Panc1 (cell line): ENCODE measurements at regions not wholly inside any gene's neighbourhood (a gene's known extent, or its start where the extent isn't known, plus 50 kb on each side); places are given as distances from the start of the nearest gene placed in this dataset.

Source experiments
- ATAC-seq: fragments of 200-7000 bp; cut with Tn5 transposase; 2 replicates; pipeline ENCODE4 v1.9.1; 2020; ENCODE audit warnings: mild to moderate bottlenecking, moderate library complexity
- BruUV-seq: library from RNA; stranded (reverse); fragments of 400-500 nt; replicated peaks from 2 replicates; lab custom pipeline; 2021; lab: Mats Ljungman, UMichigan
- CTCF ChIA-PET: fragments of 300-600 bp; sonication (Branson Sonifier 250); formaldehyde crosslinking; loops from one replicate; lab custom pipeline; 2022; ENCODE audit warnings: antibody characterized with exemption; lab: Charles Lee
- POLR2A ChIA-PET: fragments of 300-600 bp; sonication (Branson Sonifier 250); formaldehyde crosslinking; loops from one replicate; lab custom pipeline; 2022; ENCODE audit warnings: antibody characterized with exemption; lab: Charles Lee
- DNase-seq: peaks from one replicate; pipeline ENCODE4 v3.0.0-alpha.2; 2010; ENCODE audit warnings: low read depth, low spot score
- H3K27ac ChIP-seq: 2 replicates; pipeline ENCODE4 v1.5.1; 2011; ENCODE audit warnings: mild to moderate bottlenecking, low read length, inconsistent platforms
- H3K27me3 ChIP-seq: fragments of 200-500 bp; sonication (Bioruptor generic); 2 replicates; pipeline ENCODE4 v1.6.0; 2014; ENCODE audit warnings: low read length, inconsistent platforms; ENCODE audit not compliant: control insufficient read depth, insufficient read depth
- H3K36me3 ChIP-seq: fragments of 200-500 bp; sonication (Bioruptor generic); 2 replicates; pipeline ENCODE4 v1.5.1; 2014; ENCODE audit warnings: inconsistent platforms, mild to moderate bottlenecking, low read length, moderate library complexity; ENCODE audit not compliant: control insufficient read depth, insufficient read depth
- H3K4me1 ChIP-seq: 2 replicates; pipeline ENCODE4 v1.5.1; 2011; ENCODE audit warnings: inconsistent platforms, mild to moderate bottlenecking, low read length, moderate library complexity; ENCODE audit not compliant: control insufficient read depth, insufficient read depth
- H3K4me3 ChIP-seq, 2 experiments: 2 replicates each; pipeline ENCODE4 v1.5.1; 2011 to 2012; ENCODE audit warnings: low read depth in 2 of 2, low read length in 2 of 2, mild to moderate bottlenecking in 2 of 2, inconsistent platforms in 1 of 2, moderate library complexity in 1 of 2
- H3K9me3 ChIP-seq: fragments of 200-500 bp; sonication (Bioruptor generic); 2 replicates; pipeline ENCODE4 v1.5.1; 2014; ENCODE audit warnings: low read depth, mild to moderate bottlenecking, inconsistent platforms, low read length, moderate library complexity; ENCODE audit not compliant: control insufficient read depth, insufficient read depth
- POLR2AphosphoS5 ChIP-seq: IDR thresholded peaks from 2 replicates; pipeline ENCODE4 v1.6.1; 2012; ENCODE audit warnings: mild to moderate bottlenecking, low read depth, low read length, moderate library complexity
- SIN3A ChIP-seq: IDR thresholded peaks from 2 replicates; pipeline ENCODE4 v1.6.1; 2012; ENCODE audit warnings: low read depth, mild to moderate bottlenecking, low read length, moderate library complexity, borderline replicate concordance; ENCODE audit not compliant: insufficient read depth
- TCF7L2 ChIP-seq: IDR thresholded peaks from 2 replicates; pipeline ENCODE4 v1.6.1; 2011; ENCODE audit warnings: mild to moderate bottlenecking, low read depth, low read length, inconsistent platforms
- in situ Hi-C: cut with HindIII; loops from 2 replicates; pipeline ENCODE4 v1.10.0; 2016; ENCODE audit warnings: low sequenced_read_pairs, low pct_unique_long_range_greater_than_20kb
- intact Hi-C: fragments of 100-400 bp; cut with micrococcal nuclease; formaldehyde crosslinking; loops from one replicate; pipeline ENCODE4 v1.10.0; 2022; ENCODE audit not compliant: unreplicated experiment
- TF ChIP-seq, protein P1 (sequence below), 2 experiments: IDR thresholded peaks; 2 replicates each; pipeline ENCODE4 v1.6.1; 2011 to 2012; ENCODE audit warnings: low read depth in 2 of 2, control low read depth in 1 of 2, low read length in 1 of 2, mild to moderate bottlenecking in 1 of 2, moderate library complexity in 1 of 2; ENCODE audit not compliant: insufficient read depth in 1 of 2
- TF ChIP-seq, protein P2 (sequence below): fragments of 450-650 bp; IDR thresholded peaks from 2 replicates; pipeline ENCODE4 v1.5.1; 2017; ENCODE audit warnings: mild to moderate bottlenecking

DNA sequence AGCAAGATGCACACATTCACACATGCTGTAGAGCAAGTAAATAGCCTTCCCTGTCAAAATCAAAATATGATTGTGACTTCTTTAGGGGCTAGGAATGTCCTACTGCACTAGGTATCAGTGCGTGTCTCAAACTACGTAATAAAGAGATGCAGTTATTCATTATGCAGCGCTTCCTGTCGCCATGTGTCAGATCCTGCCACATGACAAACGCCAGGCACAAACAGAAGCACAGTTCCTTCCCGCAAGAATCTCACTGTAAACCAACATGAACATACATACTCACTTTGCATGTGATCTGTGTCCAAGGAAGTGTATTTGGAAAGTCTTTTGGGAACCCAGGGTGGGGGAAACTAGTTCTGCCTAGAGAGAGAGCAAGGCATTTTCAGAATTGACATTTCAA is 599.9 kb downstream of the RNF144A start:
- BruUV-seq, result no TSS peak
- Histone ChIP-seq H3K4me1 (no peaks in the 10 kb centered on the region), H3K4me3 (no peak overlapping the region), H3K9me3 (no peaks in the 10 kb centered on the region), H3K27me3 (no peaks in the 10 kb centered on the region), H3K36me3 (no peaks in the 10 kb centered on the region), H3K27ac (no peak overlapping the region)
- CTCF ChIA-PET, result no interaction called here
- in situ Hi-C loops (no loop called here), intact Hi-C loops (no loop called here)
- ATAC-seq, result no peak
- DNase-seq, result no peak
- POLR2A ChIA-PET, result no interaction called here
- TF ChIP-seq, protein P1, sequence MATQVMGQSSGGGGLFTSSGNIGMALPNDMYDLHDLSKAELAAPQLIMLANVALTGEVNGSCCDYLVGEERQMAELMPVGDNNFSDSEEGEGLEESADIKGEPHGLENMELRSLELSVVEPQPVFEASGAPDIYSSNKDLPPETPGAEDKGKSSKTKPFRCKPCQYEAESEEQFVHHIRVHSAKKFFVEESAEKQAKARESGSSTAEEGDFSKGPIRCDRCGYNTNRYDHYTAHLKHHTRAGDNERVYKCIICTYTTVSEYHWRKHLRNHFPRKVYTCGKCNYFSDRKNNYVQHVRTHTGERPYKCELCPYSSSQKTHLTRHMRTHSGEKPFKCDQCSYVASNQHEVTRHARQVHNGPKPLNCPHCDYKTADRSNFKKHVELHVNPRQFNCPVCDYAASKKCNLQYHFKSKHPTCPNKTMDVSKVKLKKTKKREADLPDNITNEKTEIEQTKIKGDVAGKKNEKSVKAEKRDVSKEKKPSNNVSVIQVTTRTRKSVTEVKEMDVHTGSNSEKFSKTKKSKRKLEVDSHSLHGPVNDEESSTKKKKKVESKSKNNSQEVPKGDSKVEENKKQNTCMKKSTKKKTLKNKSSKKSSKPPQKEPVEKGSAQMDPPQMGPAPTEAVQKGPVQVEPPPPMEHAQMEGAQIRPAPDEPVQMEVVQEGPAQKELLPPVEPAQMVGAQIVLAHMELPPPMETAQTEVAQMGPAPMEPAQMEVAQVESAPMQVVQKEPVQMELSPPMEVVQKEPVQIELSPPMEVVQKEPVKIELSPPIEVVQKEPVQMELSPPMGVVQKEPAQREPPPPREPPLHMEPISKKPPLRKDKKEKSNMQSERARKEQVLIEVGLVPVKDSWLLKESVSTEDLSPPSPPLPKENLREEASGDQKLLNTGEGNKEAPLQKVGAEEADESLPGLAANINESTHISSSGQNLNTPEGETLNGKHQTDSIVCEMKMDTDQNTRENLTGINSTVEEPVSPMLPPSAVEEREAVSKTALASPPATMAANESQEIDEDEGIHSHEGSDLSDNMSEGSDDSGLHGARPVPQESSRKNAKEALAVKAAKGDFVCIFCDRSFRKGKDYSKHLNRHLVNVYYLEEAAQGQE (IDR thresholded peaks at IDR 0.05; ENCODE audit: insufficient read depth in 1 of 2, low read depth in 2 of 2, low read length in 1 of 2), result no peak
- TF ChIP-seq TCF7L2 (no peak), SIN3A (no peak), POLR2AphosphoS5 (no peak)
- TF ChIP-seq, protein P2, sequence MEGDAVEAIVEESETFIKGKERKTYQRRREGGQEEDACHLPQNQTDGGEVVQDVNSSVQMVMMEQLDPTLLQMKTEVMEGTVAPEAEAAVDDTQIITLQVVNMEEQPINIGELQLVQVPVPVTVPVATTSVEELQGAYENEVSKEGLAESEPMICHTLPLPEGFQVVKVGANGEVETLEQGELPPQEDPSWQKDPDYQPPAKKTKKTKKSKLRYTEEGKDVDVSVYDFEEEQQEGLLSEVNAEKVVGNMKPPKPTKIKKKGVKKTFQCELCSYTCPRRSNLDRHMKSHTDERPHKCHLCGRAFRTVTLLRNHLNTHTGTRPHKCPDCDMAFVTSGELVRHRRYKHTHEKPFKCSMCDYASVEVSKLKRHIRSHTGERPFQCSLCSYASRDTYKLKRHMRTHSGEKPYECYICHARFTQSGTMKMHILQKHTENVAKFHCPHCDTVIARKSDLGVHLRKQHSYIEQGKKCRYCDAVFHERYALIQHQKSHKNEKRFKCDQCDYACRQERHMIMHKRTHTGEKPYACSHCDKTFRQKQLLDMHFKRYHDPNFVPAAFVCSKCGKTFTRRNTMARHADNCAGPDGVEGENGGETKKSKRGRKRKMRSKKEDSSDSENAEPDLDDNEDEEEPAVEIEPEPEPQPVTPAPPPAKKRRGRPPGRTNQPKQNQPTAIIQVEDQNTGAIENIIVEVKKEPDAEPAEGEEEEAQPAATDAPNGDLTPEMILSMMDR, result no peak

DNA sequence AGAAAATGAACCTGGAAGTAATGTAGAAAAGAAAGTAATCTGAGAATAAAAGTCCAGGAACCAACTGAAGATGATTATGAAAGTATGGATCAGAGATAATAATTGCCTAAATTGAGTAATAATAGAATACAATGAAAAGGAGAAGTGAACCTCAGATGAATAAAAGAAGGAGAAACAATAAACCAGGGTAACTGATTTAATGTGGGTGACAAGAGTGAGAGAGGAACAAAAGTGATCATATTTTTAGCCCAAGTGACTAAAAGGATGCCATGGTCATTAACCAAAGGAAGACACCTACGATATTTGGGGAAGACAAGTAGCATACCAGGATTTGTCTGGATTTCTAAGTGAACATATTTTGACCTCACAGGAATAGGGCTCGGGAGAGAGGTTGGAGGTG is 600.6 kb downstream of the RNF144A start:
- Histone ChIP-seq H3K9me3 (no peaks in the 10 kb centered on the region), H3K27me3 (no peaks in the 10 kb centered on the region), H3K4me3 (no peak overlapping the region), H3K36me3 (no peaks in the 10 kb centered on the region), H3K27ac (no peak overlapping the region), H3K4me1 (no peaks in the 10 kb centered on the region)
- no peak for ATAC-seq
- intact Hi-C loops, result no loop called here
- POLR2A ChIA-PET, result no interaction called here
- CTCF ChIA-PET, result no interaction called here
- no TSS peak for BruUV-seq
- no peak for TF ChIP-seq TCF7L2
- no peak for DNase-seq
- in situ Hi-C loops, result no loop called here

DNA sequence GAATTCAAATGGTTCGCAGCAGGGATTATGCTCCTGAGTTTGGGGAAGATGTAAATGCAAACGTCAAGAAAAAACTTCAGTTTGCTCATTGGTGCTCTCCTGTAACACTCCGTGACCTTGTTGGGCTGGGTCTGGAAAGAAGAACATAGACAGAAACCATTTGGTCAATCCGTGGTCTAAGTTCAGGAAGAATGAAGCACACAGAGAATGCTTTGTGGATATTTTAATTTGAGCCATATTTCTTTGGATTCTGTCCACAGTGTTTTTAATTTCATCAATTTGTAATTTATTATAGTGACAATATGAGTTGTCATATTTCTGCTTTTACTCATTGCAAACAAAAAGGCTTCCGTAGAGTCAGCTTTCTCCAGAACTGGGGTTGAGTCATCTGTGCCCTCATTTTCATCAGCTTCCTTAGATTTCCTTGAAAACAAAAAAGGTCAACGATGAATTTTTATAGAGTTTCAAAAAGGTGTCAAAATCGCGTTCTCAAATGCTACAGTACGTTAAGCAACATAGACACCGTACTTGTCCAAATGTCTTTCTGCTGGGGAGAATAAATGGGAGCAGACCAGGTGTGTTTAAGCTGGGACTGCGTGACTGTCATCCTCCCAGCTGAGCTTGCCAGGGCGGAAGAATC is 606.4 kb downstream of the RNF144A start:
- H3K36me3 ChIP-seq, result no peaks in the 10 kb centered on the region
- in situ Hi-C loops (no loop called here), intact Hi-C loops (no loop called here)
- H3K27ac ChIP-seq, result no peak overlapping the region
- H3K4me1 ChIP-seq, result no peaks in the 10 kb centered on the region
- CTCF ChIA-PET, result no interaction called here
- no peaks in the 10 kb centered on the region for H3K27me3 ChIP-seq
- POLR2A ChIA-PET, result no interaction called here
- BruUV-seq, result no TSS peak
- no peaks in the 10 kb centered on the region for H3K9me3 ChIP-seq
- no peak for DNase-seq
- no peak overlapping the region for H3K4me3 ChIP-seq
- no peak for ATAC-seq
- TF ChIP-seq, protein P1 (IDR thresholded peaks at IDR 0.05; ENCODE audit: insufficient read depth in 1 of 2, low read depth in 2 of 2, low read length in 1 of 2), result no peak
- TF ChIP-seq POLR2AphosphoS5, result no peak
- TF ChIP-seq, protein P2, result no peak
- no peak for TF ChIP-seq SIN3A
- no peak for TF ChIP-seq TCF7L2
